GM11168 (cell line): ENCODE measurements at regions not wholly inside any gene's neighbourhood (a gene's known extent, or its start where the extent isn't known, plus 50 kb on each side); places are given as distances from the start of the nearest gene placed in this dataset.

Source experiments
- in situ Hi-C: fragments of 300-500 bp; cut with MboI; formaldehyde crosslinking; loops from one replicate; pipeline ENCODE4 v1.12.0; 2022; ENCODE audit warnings: low sequenced_read_pairs; ENCODE audit not compliant: unreplicated experiment

GRCh38 chr4:176383273-176384077 lies 63.7 kb downstream of the SPCS3 start:
- in situ Hi-C loops, result loop anchor here (25.0 kb wide), 1 partner anchor 929 kb away; the partner anchor contains the start of gene NEIL3

DNA sequence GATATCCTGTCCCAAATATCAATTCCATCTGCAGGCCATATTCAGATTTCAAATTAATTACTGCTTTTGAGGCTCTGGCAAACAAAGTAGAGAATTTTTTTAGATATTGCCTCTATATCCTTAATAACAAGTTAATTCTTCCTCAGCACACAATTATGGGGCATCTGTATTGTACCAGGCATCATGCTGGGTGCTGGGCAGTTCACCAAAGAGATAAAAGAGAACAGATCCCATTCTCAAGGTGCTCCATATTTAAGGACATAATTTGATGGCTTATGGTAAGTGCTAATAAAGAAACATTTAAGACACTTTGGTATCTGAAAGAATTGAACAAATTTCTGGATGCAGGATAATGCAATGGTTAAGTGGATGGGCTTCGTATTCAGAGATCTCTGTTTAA lies 65.8 kb downstream of the SPCS3 start:
- in situ Hi-C loops, result loop anchor here (25.0 kb wide), 1 partner anchor 927 kb away; the partner anchor contains the start of gene NEIL3

DNA sequence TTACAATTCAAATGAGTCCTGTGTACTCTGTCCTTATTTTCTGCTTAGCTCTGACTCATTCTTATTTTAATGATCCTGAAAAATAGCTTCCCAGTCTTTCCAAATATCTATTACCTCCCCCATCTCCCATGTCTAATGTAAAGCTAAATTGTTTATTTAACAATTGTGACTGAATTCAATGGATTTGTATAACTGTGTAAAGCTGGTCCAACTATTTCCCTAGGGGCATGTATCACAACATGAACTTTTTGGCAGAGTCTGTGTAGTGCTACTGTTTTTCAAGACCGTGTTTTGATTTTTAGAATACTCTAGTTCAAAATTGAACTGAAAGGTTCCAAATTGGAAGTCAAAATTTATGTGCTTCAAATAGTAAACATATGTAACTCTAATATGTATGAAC lies 67.8 kb downstream of the SPCS3 start:
- in situ Hi-C loops, result loop anchor here (25.0 kb wide), 1 partner anchor 925 kb away; the partner anchor contains the start of gene NEIL3

- in situ Hi-C loops, result loop anchor here (25.0 kb wide), 1 partner anchor 919 kb away; the partner anchor contains the start of gene NEIL3
These were observed 73.7 kb downstream of the SPCS3 start for GRCh38 chr4:176393306-176394013.

GRCh38 chr4:176400816-176401461 lies 81.2 kb downstream of the SPCS3 start:
- in situ Hi-C loops, result no loop called here

- in situ Hi-C loops, result no loop called here
These were observed 84.9 kb downstream of the SPCS3 start for GRCh38 chr4:176404621-176405020.

DNA sequence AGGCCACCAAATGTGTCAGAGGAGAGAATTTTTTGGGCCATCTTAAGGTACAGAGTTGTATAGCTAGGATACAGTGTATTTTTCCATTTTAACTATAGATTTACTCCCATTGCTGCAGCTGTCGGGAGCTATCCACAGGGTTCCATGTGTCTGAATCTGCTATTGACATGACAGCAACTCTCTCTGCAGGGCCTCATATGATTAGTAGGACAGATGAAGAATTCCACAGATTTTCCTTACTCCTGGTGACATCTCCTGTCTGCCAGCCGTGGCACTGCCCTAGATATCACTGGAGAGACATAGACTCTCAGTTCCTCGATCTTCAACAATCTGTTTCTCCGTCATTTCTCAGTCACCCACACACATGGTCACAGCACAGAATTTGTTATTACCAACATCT lies 86.5 kb downstream of the SPCS3 start:
- in situ Hi-C loops, result no loop called here

DNA sequence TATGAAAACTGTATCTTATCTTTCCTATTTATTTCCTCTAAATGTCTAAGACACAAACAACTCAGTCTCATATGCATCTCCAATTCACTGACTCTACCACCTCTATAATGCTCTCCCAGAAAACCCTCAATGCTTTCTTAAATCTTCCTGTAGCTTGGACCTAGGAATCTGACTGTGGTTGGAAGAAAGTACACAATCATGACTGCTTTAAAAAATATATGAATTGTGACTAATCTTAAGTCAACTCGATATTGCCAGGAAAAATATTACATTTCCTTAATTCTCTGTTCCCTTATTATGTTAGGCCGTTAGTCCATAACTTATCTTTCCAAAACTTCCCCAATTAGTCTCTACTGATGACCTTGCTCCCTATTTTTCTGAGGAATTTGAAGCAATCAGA lies 87.0 kb downstream of the SPCS3 start:
- in situ Hi-C loops, result no loop called here

DNA sequence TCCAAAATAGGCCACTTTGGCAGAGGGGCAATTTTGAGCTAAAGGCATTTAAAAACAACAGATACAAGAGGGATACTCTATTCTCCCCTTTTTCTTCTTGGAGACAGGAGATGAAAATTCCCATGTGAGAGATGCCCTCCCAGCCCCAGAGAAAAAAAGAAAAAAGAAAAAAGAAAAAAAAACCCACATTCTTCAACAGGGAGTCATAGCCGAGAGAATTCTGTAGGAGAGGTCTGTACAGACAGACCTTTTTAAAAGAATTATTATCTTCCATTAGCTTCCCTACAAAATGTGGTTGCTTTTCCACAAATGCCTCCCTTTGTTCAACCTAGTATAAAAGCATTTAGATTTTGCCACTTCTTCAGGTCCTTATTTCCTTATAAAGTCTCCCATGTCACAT lies 89.9 kb downstream of the SPCS3 start:
- in situ Hi-C loops, result no loop called here

- in situ Hi-C loops, result no loop called here
These were observed 93.4 kb downstream of the SPCS3 start for GRCh38 chr4:176413171-176413570.

- in situ Hi-C loops, result no loop called here
These were observed 102.2 kb downstream of the SPCS3 start for GRCh38 chr4:176422001-176422400.

DNA sequence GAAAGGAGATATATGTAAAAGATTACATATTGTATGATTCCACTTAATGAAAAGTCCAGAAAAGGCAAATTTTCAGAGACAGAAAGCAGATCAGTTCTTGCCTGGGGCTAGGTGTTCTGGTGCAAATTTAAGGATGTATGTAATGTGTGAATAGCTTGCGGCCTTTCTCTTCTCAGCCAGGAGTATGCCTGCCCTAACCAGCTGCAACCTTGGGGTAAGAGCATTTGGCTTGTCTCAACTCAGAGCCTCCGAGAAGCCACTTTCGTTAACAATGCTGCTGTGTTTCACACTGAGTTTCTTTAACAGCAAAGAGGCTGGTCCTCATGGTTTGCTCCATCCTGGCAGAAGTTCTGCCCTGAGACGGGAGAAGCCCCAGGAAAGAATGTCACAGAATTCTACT lies 102.7 kb downstream of the SPCS3 start:
- in situ Hi-C loops, result no loop called here

DNA sequence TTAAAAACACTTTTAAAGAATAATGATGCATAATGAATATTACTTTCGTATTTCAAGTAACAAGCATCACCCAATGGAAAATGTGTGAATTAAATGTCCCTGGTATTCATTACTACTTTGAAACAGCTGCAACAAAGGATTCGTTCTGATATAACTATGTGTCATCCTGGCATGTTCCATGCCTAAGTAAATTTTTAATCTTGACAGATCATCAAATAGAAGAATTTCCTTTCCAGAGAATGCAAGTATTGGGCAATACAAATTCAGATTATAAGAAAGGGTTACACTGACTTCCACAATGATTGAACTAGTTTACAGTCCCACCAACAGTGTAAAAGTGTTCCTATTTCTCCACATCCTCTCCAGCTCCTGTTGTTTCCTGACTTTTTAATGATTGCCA lies 105.3 kb downstream of the SPCS3 start:
- in situ Hi-C loops, result no loop called here

GRCh38 chr4:176432811-176433540 lies 113.2 kb downstream of the SPCS3 start:
- in situ Hi-C loops, result no loop called here

- in situ Hi-C loops, result no loop called here
These were observed 114.2 kb downstream of the SPCS3 start for GRCh38 chr4:176433983-176434382.

DNA sequence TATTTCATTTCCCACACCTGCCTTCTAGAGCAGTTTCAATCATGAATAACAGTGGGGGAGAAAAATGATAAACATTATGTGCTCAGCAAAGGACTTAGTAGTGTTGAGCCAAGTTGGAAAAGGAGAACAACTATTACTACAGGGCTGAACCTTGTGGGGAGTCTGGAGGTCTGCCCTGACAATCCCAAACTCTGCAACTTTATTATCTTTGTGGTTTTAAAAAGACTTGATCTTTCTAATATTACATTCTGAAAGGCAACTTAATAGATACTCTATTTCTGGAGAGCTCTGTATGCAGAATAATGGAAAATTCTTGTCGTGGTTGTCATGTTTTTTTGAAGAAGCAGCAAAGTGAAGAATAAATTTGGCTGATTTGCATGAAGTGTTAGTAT lies 116.1 kb downstream of the SPCS3 start:
- in situ Hi-C loops, result no loop called here

DNA sequence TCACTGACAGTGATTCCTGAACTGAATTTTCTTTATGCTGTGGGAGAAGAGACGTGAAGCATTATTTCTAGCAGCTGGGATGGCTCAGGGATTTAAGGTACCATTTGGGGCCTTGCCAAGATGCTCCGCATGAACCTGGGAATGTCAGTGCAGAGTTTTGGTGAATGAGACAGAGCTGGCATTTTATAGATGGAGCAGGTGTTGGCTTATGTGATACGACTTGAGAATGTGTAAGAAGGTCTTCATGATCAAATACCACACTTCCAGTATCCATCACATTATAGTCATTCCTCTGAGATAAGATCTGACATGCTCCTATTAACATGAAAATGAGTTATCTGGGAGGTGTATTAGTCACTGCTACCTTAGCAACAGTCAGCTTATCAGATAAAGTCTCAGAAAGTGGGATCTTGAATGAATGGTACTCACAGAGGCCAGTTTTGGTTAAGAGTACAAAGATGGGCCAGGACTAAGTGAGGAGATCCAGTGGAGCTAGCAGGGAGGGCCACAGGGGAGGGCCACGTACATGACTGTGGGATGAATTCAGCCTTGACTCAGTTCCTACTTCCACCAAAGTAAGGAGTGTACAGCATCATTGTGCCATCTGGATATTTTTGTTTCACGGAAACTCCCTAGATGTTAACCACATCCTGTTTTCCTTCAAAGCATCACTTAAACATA lies 116.7 kb downstream of the SPCS3 start:
- in situ Hi-C loops, result no loop called here

GRCh38 chr4:176437756-176438155 lies 118.0 kb downstream of the SPCS3 start:
- in situ Hi-C loops, result no loop called here

GRCh38 chr4:176438401-176438800 lies 118.6 kb downstream of the SPCS3 start:
- in situ Hi-C loops, result no loop called here

- in situ Hi-C loops, result no loop called here
These were observed 119.8 kb downstream of the SPCS3 start for GRCh38 chr4:176439611-176440010.
